Lower leg skin (tissue), 3 donors: ENCODE measurements at regions not wholly inside any gene's neighbourhood (a gene's known extent, or its start where the extent isn't known, plus 50 kb on each side); places are given as distances from the start of the nearest gene placed in this dataset.

Source experiments
- CTCF ChIP-seq, 3 donors: fragments of 450-650 bp; IDR thresholded peaks; one replicate each; pipeline ENCODE4 v1.5.1; 2016; ENCODE audit warnings: antibody characterized with exemption in 3 of 3, mild to moderate bottlenecking in 3 of 3, moderate library complexity in 2 of 3
- POLR2A ChIP-seq, 2 donors: fragments of 450-650 bp; IDR thresholded peaks; one replicate each; pipeline ENCODE4 v1.6.1; 2016 to 2017; ENCODE audit warnings: antibody characterized with exemption in 2 of 2, mild to moderate bottlenecking in 1 of 2, moderate library complexity in 1 of 2

- TF ChIP-seq POLR2A (IDR thresholded peaks at IDR 0.05): no peak
- no peak for TF ChIP-seq CTCF (IDR thresholded peaks at IDR 0.05)
These were observed 338.0 kb downstream of the RWDD3 start for GRCh38 chr1:95572002-95572401.
